Endodermal cell (in vitro differentiated cells): ENCODE measurements at regions not wholly inside any gene's neighbourhood (a gene's known extent, or its start where the extent isn't known, plus 50 kb on each side); places are given as distances from the start of the nearest gene placed in this dataset.

ENCODE experiments used
- DNase-seq: peaks from one replicate; pipeline ENCODE4 v3.0.0-alpha.2; 2017
- H3K27ac ChIP-seq: 2 replicates; pipeline ENCODE4 v1.5.1; 2013; ENCODE audit warnings: mild to moderate bottlenecking, low read depth, low read length, moderate library complexity
- H3K27me3 ChIP-seq: 2 replicates; pipeline ENCODE4 v1.6.1; 2013; ENCODE audit warnings: mild to moderate bottlenecking, low read length, moderate library complexity; ENCODE audit not compliant: insufficient read depth, control insufficient read depth, poor library complexity, severe bottlenecking
- H3K36me3 ChIP-seq: 2 replicates; pipeline ENCODE4 v1.7.0; 2013; ENCODE audit warnings: mild to moderate bottlenecking, low read length, moderate library complexity; ENCODE audit not compliant: control insufficient read depth, insufficient read depth
- H3K4me1 ChIP-seq: one replicate; pipeline ENCODE4 v1.7.0; 2013; ENCODE audit warnings: low read length; ENCODE audit not compliant: control insufficient read depth, insufficient read depth
- H3K4me3 ChIP-seq: 2 replicates; pipeline ENCODE4 v1.5.1; 2013; ENCODE audit warnings: mild to moderate bottlenecking, low read length, moderate library complexity
- H3K9ac ChIP-seq: 2 replicates; pipeline ENCODE4 v1.6.1; 2013; ENCODE audit warnings: mild to moderate bottlenecking, low read length, moderate library complexity; ENCODE audit not compliant: poor library complexity, severe bottlenecking; ENCODE audit errors: extremely low read depth
- H3K9me3 ChIP-seq: 2 replicates; pipeline ENCODE4 v1.6.1; 2013; ENCODE audit warnings: mild to moderate bottlenecking, low read length, moderate library complexity; ENCODE audit not compliant: control insufficient read depth
- H3K27ac Mint-ChIP-seq: 2 replicates; pipeline ENCODE4 v1.8.0; 2020; ENCODE audit warnings: mixed read lengths
- H3K27me3 Mint-ChIP-seq: 2 replicates; pipeline ENCODE4 v1.8.0; 2021; ENCODE audit warnings: mild to moderate bottlenecking, mixed read lengths; ENCODE audit not compliant: insufficient read depth
- H3K36me3 Mint-ChIP-seq: 2 replicates; pipeline ENCODE4 v1.8.0; 2020; ENCODE audit warnings: low read depth, mixed read lengths
- H3K4me1 Mint-ChIP-seq: 2 replicates; pipeline ENCODE4 v1.8.0; 2020; ENCODE audit warnings: mixed read lengths
- H3K4me3 Mint-ChIP-seq: 2 replicates; pipeline ENCODE4 v1.8.0; 2020; ENCODE audit warnings: mild to moderate bottlenecking, moderate library complexity, mixed read lengths
- H3K9me3 Mint-ChIP-seq: 2 replicates; pipeline ENCODE4 v1.8.0; 2020; ENCODE audit warnings: mild to moderate bottlenecking, mixed read lengths
- CTCF ChIP-seq: fragments of 200-600 bp; sonication (generic); conservative IDR thresholded peaks from 2 replicates; pipeline ENCODE4 v1.5.0; 2021; ENCODE audit warnings: antibody characterized with exemption, mild to moderate bottlenecking
- WGBS, 2 experiments: methylation state at CpG; one replicate each; pipeline versions ENCODE4 v1.1.5 to v1.1.7; 2013; ENCODE audit warnings: missing lambda C conversion rate in 2 of 2, mixed read lengths in 1 of 2; ENCODE audit not compliant: insufficient coverage in 1 of 2, insufficient read length in 1 of 2; 5-methylcytosine and 5-hydroxymethylcytosine counted together

GRCh38 chr4:15186149-15186548, 183.9 kb downstream of the CPEB2 start:
- Mint-ChIP-seq H3K9me3 (peaks cover 8% of the 10 kb centered on the region), H3K4me3 (no peak overlapping the region), H3K27ac (no peak overlapping the region)

GRCh38 chr4:15186806-15187205, 184.5 kb downstream of the CPEB2 start:
- no peak for DNase-seq
- Mint-ChIP-seq H3K36me3 (no peaks in the 10 kb centered on the region), H3K4me1 (peaks cover 11% of the 10 kb centered on the region), H3K27me3 (no peaks in the 10 kb centered on the region), H3K27ac (no peak overlapping the region), H3K9me3 (peaks cover 8% of the 10 kb centered on the region), H3K4me3 (no peak overlapping the region)
- Histone ChIP-seq H3K9me3 (no peaks in the 10 kb centered on the region), H3K36me3 (no peaks in the 10 kb centered on the region), H3K4me1 (no peaks in the 10 kb centered on the region), H3K27ac (no peak overlapping the region), H3K4me3 (no peak overlapping the region), H3K9ac (no peak overlapping the region), H3K27me3 (no peaks in the 10 kb centered on the region)
- TF ChIP-seq CTCF = no peak

More at GRCh38 chr4:15186149-15186548, 183.9 kb downstream of the CPEB2 start:
- WGBS, 2 experiments = 88 to 93% methylated on average over 4 to 5 of the region's 5 CpGs
- no peaks in the 10 kb centered on the region for H3K9me3 ChIP-seq
- H3K9ac ChIP-seq = no peak overlapping the region
- no peak for DNase-seq
- no peaks in the 10 kb centered on the region for H3K27me3 Mint-ChIP-seq
- no peak overlapping the region for H3K27ac ChIP-seq
- no peaks in the 10 kb centered on the region for H3K27me3 ChIP-seq
- peaks cover 11% of the 10 kb centered on the region for H3K4me1 Mint-ChIP-seq
- no peak for TF ChIP-seq CTCF
- H3K4me3 ChIP-seq = no peak overlapping the region
- H3K4me1 ChIP-seq = no peaks in the 10 kb centered on the region
- no peaks in the 10 kb centered on the region for H3K36me3 Mint-ChIP-seq
- no peaks in the 10 kb centered on the region for H3K36me3 ChIP-seq

- no peak for DNase-seq
- TF ChIP-seq CTCF = no peak
- H3K9me3 ChIP-seq = no peaks in the 10 kb centered on the region
- Mint-ChIP-seq H3K9me3 (peaks cover 8% of the 10 kb centered on the region), H3K4me1 (peaks cover 11% of the 10 kb centered on the region), H3K27ac (no peak overlapping the region), H3K27me3 (no peaks in the 10 kb centered on the region), H3K36me3 (no peaks in the 10 kb centered on the region), H3K4me3 (no peak overlapping the region)
- H3K9ac ChIP-seq = no peak overlapping the region
- H3K36me3 ChIP-seq = no peaks in the 10 kb centered on the region
- no peak overlapping the region for H3K4me3 ChIP-seq
- no peaks in the 10 kb centered on the region for H3K27me3 ChIP-seq
- WGBS, 2 experiments = 63 to 91% methylated on average over 1 to 3 of the region's 3 CpGs
- no peaks in the 10 kb centered on the region for H3K4me1 ChIP-seq
- H3K27ac ChIP-seq = no peak overlapping the region
Measured at GRCh38 chr4:15188605-15189539, 186.6 kb downstream of the CPEB2 start.
